MM.1S (cell line): ENCODE measurements at regions not wholly inside any gene's neighbourhood (a gene's known extent, or its start where the extent isn't known, plus 50 kb on each side); places are given as distances from the start of the nearest gene placed in this dataset.

Source experiments
- DNase-seq: peaks from one replicate; pipeline ENCODE4 v3.0.0-alpha.2; 2015
- H2AFZ ChIP-seq: fragments of 300-600 bp; sonication (generic); 2 replicates; pipeline ENCODE4 v1.6.0; 2016; ENCODE audit warnings: antibody characterized with exemption, low read length
- H3F3A ChIP-seq: fragments of 300-600 bp; sonication (generic); 2 replicates; pipeline ENCODE4 v1.6.1; 2016; ENCODE audit warnings: mild to moderate bottlenecking, antibody characterized with exemption, low read length, moderate library complexity, mixed read lengths; ENCODE audit not compliant: insufficient read depth
- H3K27ac ChIP-seq: fragments of 300-600 bp; sonication (generic); 2 replicates; pipeline ENCODE4 v1.5.1; 2016; ENCODE audit warnings: mild to moderate bottlenecking, low read length
- H3K27me3 ChIP-seq: fragments of 300-600 bp; sonication (generic); replicated peaks from 2 replicates; pipeline ENCODE4 v1.6.0; 2016; ENCODE audit warnings: low read length; ENCODE audit not compliant: insufficient read depth
- H3K36me3 ChIP-seq: fragments of 300-600 bp; sonication (generic); replicated peaks from 2 replicates; pipeline ENCODE4 v1.6.1; 2016; ENCODE audit warnings: mild to moderate bottlenecking, low read length, mixed read lengths; ENCODE audit not compliant: insufficient read depth
- H3K4me1 ChIP-seq: fragments of 300-600 bp; sonication (generic); 2 replicates; pipeline ENCODE4 v1.6.1; 2016; ENCODE audit warnings: low read length, mixed read lengths
- H3K4me2 ChIP-seq: fragments of 300-600 bp; sonication (generic); 2 replicates; pipeline ENCODE4 v1.6.0; 2016; ENCODE audit warnings: low read depth, low read length
- H3K4me3 ChIP-seq: fragments of 300-600 bp; sonication (generic); 2 replicates; pipeline ENCODE4 v1.5.1; 2016; ENCODE audit warnings: low read length, mixed read lengths
- H3K79me2 ChIP-seq: fragments of 300-600 bp; sonication (generic); 2 replicates; pipeline ENCODE4 v1.6.1; 2016; ENCODE audit warnings: mixed run types, low read length, mixed read lengths
- H3K9ac ChIP-seq: fragments of 300-600 bp; sonication (generic); 2 replicates; pipeline ENCODE4 v1.6.1; 2016; ENCODE audit warnings: low read length, mixed read lengths
- H3K9me2 ChIP-seq: fragments of 300-600 bp; sonication (generic); replicated peaks from 2 replicates; pipeline ENCODE4 v1.6.1; 2016; ENCODE audit warnings: mild to moderate bottlenecking, low read length, mixed read lengths; ENCODE audit not compliant: insufficient read depth
- H3K9me3 ChIP-seq: fragments of 300-600 bp; sonication (generic); replicated peaks from 2 replicates; pipeline ENCODE4 v1.6.1; 2016; ENCODE audit warnings: mild to moderate bottlenecking, low read length, mixed read lengths; ENCODE audit not compliant: insufficient read depth
- H4K20me1 ChIP-seq: fragments of 300-600 bp; sonication (generic); 2 replicates; pipeline ENCODE4 v1.6.1; 2016; ENCODE audit warnings: mild to moderate bottlenecking, low read length, moderate library complexity, mixed read lengths; ENCODE audit not compliant: insufficient read depth
- EZH2 ChIP-seq: fragments of 300-600 bp; sonication (generic); optimal IDR thresholded peaks from 2 replicates; pipeline ENCODE3; 2017; ENCODE audit warnings: low read depth, mild to moderate bottlenecking, antibody characterized with exemption, low read length, mixed read lengths
- EZH2phosphoT487 ChIP-seq: fragments of 300-600 bp; sonication (generic); IDR thresholded peaks from 2 replicates; pipeline ENCODE4 v1.6.1; 2018; ENCODE audit warnings: antibody characterized with exemption, low read length
- TF ChIP-seq, protein P1 (sequence below): fragments of 300-600 bp; sonication (generic); IDR thresholded peaks from 2 replicates; pipeline ENCODE4 v1.5.1; 2016; ENCODE audit warnings: antibody characterized with exemption, low read length, mixed read lengths

DNA sequence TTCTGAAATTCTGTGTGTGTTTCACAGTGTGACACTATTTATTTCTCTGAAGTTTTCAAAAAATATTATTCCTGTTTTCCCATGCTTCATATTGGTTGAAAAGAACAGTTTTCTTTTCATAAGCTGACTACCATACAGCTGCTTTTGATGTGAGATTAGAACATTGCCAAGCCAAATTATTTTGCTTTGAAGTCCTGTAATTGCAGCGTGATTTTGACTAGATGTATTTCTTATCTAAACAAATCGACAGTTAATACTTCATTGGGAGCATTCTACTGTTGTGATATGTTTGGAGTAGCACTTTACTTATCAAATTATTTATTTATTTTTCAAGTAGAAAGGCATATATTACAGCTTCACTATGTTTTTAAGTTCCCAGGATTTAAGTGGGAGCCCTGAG, 132.0 kb downstream of the DACT1 start:
- Histone ChIP-seq H3K79me2 (no peaks in the 10 kb centered on the region), H3K4me2 (no peak overlapping the region), H2AFZ (no peak overlapping the region), H3K4me3 (no peak overlapping the region), H3K27ac (no peak overlapping the region), H3F3A (no peaks in the 10 kb centered on the region), H4K20me1 (no peaks in the 10 kb centered on the region), H3K9ac (no peak overlapping the region), H3K36me3 (no peaks in the 10 kb centered on the region), H3K4me1 (no peaks in the 10 kb centered on the region), H3K9me3 (no peaks in the 10 kb centered on the region), H3K9me2 (no peaks in the 10 kb centered on the region), H3K27me3 (no peaks in the 10 kb centered on the region)
- no peak for DNase-seq
- TF ChIP-seq, protein P1, sequence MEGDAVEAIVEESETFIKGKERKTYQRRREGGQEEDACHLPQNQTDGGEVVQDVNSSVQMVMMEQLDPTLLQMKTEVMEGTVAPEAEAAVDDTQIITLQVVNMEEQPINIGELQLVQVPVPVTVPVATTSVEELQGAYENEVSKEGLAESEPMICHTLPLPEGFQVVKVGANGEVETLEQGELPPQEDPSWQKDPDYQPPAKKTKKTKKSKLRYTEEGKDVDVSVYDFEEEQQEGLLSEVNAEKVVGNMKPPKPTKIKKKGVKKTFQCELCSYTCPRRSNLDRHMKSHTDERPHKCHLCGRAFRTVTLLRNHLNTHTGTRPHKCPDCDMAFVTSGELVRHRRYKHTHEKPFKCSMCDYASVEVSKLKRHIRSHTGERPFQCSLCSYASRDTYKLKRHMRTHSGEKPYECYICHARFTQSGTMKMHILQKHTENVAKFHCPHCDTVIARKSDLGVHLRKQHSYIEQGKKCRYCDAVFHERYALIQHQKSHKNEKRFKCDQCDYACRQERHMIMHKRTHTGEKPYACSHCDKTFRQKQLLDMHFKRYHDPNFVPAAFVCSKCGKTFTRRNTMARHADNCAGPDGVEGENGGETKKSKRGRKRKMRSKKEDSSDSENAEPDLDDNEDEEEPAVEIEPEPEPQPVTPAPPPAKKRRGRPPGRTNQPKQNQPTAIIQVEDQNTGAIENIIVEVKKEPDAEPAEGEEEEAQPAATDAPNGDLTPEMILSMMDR: no peak
- TF ChIP-seq EZH2: no peak
- TF ChIP-seq EZH2phosphoT487: no peak

DNA sequence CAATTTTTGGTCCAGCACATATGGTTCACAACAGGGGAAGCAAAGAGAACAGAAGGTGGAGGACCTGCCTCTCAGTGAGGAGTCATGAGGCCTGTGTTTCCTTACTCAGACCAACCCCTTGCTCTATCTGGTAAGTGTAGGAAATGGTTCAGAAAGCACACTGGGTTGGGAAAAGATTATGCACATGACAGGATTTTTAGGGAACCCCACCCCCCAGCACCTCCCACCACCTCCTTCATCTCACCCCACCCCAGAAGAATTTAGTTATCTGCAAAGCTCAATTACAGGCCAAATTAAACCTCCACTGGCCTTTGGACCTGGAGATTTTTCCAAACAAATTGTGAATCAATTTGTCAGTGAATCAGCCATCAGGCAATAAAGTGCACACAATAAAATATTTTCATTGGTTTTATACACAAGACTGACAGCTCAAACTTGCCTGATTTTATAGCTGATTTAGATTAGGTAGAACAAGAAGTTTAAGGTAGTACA, 132.8 kb downstream of the DACT1 start:
- Histone ChIP-seq H3K4me1 (no peaks in the 10 kb centered on the region), H3K9me2 (no peaks in the 10 kb centered on the region), H3K27me3 (no peaks in the 10 kb centered on the region)

DNA sequence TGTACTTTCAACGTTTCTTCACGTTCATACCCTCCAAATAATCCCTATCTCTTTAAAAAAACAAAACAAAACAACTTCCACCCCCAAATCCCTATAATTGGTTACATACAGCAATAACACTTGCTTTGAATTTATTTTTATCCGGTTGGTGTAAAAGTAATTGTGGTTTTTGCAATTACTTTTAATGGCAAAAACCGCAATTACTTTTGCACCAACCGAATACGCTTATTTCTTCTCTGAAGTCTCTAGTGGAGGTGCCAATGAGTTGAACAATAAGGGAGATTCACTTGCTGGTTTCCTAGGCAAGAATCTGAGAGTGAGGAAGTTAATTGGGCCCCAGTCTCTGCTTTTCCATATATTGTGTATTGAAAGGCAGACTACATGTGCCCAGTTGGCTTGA, 133.3 kb downstream of the DACT1 start:
- no peak overlapping the region for H3K27ac ChIP-seq
- no peak overlapping the region for H3K4me2 ChIP-seq
- no peaks in the 10 kb centered on the region for H4K20me1 ChIP-seq
- no peak overlapping the region for H3K4me3 ChIP-seq
- no peaks in the 10 kb centered on the region for H3K9me2 ChIP-seq
- no peak for DNase-seq
- no peaks in the 10 kb centered on the region for H3K27me3 ChIP-seq
- no peaks in the 10 kb centered on the region for H3K9me3 ChIP-seq
- no peaks in the 10 kb centered on the region for H3K36me3 ChIP-seq
- no peak overlapping the region for H2AFZ ChIP-seq
- no peak overlapping the region for H3K9ac ChIP-seq
- H3F3A ChIP-seq: no peaks in the 10 kb centered on the region
- H3K79me2 ChIP-seq: no peaks in the 10 kb centered on the region
- TF ChIP-seq, protein P1: no peak
- TF ChIP-seq EZH2phosphoT487 (no peak), EZH2 (no peak)
- H3K4me1 ChIP-seq: no peaks in the 10 kb centered on the region

More for the DNA sequence above, 132.8 kb downstream of the DACT1 start:
- Histone ChIP-seq H3F3A (no peaks in the 10 kb centered on the region), H3K9me3 (no peaks in the 10 kb centered on the region), H3K9ac (no peak overlapping the region), H3K4me2 (no peak overlapping the region), H2AFZ (no peak overlapping the region), H3K27ac (no peak overlapping the region), H3K79me2 (no peaks in the 10 kb centered on the region), H4K20me1 (no peaks in the 10 kb centered on the region), H3K36me3 (no peaks in the 10 kb centered on the region), H3K4me3 (no peak overlapping the region)
- TF ChIP-seq EZH2: no peak
- TF ChIP-seq EZH2phosphoT487: no peak
- TF ChIP-seq, protein P1: no peak
- DNase-seq: no peak
